CD8-positive, alpha-beta memory T cell (primary cell): ENCODE measurements at regions not wholly inside any gene's neighbourhood (a gene's known extent, or its start where the extent isn't known, plus 50 kb on each side); places are given as distances from the start of the nearest gene placed in this dataset.

ENCODE experiments used
- CTCF ChIA-PET: fragments of 350-600 bp; sonication (Branson Sonifier 250); formaldehyde crosslinking; loops from one replicate; lab custom pipeline; 2021; ENCODE audit warnings: antibody characterized with exemption; lab: Charles Lee
- POLR2A ChIA-PET: fragments of 350-600 bp; sonication (Branson Sonifier 250); formaldehyde crosslinking; loops from one replicate; lab custom pipeline; 2021; ENCODE audit warnings: antibody characterized with exemption; lab: Charles Lee
- DNase-seq, 5 donors: peaks; one replicate each; pipeline versions ENCODE4 v3.0.0 to v3.0.0-alpha.2; 2020 to 2022; ENCODE audit warnings: mixed read lengths in 1 of 5
- H3K27ac ChIP-seq: one replicate; pipeline ENCODE4 v1.7.0; 2013; ENCODE audit warnings: low read depth, mild to moderate bottlenecking, low read length, moderate library complexity
- H3K27me3 ChIP-seq: 2 replicates; pipeline ENCODE4 v1.7.0; 2013; ENCODE audit warnings: low read length, mild to moderate bottlenecking; ENCODE audit not compliant: insufficient read depth, poor library complexity, severe bottlenecking
- H3K36me3 ChIP-seq: 2 replicates; pipeline ENCODE4 v1.7.0; 2013; ENCODE audit warnings: mild to moderate bottlenecking, low read length, moderate library complexity; ENCODE audit not compliant: insufficient read depth
- H3K4me1 ChIP-seq: 2 replicates; pipeline ENCODE4 v1.7.0; 2013; ENCODE audit warnings: mild to moderate bottlenecking, low read length, moderate library complexity; ENCODE audit not compliant: insufficient read depth
- H3K4me3 ChIP-seq: 2 replicates; pipeline ENCODE4 v1.7.0; 2013; ENCODE audit warnings: mild to moderate bottlenecking, low read length
- H3K9me3 ChIP-seq: 2 replicates; pipeline ENCODE4 v1.7.0; 2013; ENCODE audit warnings: mild to moderate bottlenecking, low read length
- H3K27ac Mint-ChIP-seq, 8 donors: one replicate each; pipeline ENCODE4 v1.8.0; 2020 to 2021; ENCODE audit warnings: mixed read lengths in 8 of 8, mild to moderate bottlenecking in 6 of 8, inconsistent platforms in 3 of 8, moderate library complexity in 3 of 8
- H3K27me3 Mint-ChIP-seq, 2 donors: one replicate each; pipeline ENCODE4 v1.8.0; 2020 to 2021; ENCODE audit warnings: mixed read lengths in 2 of 2, mild to moderate bottlenecking in 1 of 2, moderate library complexity in 1 of 2
- H3K36me3 Mint-ChIP-seq, 3 donors: one replicate each; pipeline ENCODE4 v1.8.0; 2020 to 2021; ENCODE audit warnings: mixed read lengths in 3 of 3, inconsistent platforms in 1 of 3, mild to moderate bottlenecking in 1 of 3
- H3K4me1 Mint-ChIP-seq, 3 donors: one replicate each; pipeline ENCODE4 v1.8.0; 2020 to 2021; ENCODE audit warnings: mixed read lengths in 3 of 3, inconsistent platforms in 1 of 3, mild to moderate bottlenecking in 1 of 3
- H3K4me3 Mint-ChIP-seq, 7 donors: one replicate each; pipeline ENCODE4 v1.8.0; 2020 to 2021; ENCODE audit warnings: mixed read lengths in 7 of 7, mild to moderate bottlenecking in 6 of 7, moderate library complexity in 4 of 7, inconsistent platforms in 2 of 7
- H3K9me3 Mint-ChIP-seq, 5 donors: one replicate each; pipeline ENCODE4 v1.8.0; 2020 to 2022; ENCODE audit warnings: mixed read lengths in 5 of 5, mild to moderate bottlenecking in 3 of 5, moderate library complexity in 2 of 5, inconsistent platforms in 1 of 5

DNA sequence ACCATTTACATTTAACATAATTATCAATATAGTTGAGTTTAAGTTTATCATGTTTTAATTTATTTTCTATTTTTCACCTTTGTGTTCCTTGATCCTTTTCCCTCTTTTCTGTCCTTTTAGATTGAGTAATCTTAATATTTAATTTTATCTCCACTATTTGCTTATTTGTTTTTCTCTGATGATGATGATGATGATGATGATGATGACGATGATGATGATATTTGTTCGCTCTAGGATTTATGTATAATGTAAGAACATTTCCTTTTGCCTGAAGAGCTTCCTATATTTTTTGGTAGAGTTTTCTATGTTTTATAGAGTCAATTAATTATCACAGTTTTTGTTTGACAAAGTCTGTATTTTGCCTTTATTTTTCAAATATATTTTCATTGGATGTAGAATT lies 104.2 kb downstream of the GLRX3 start:
- H3K9me3 Mint-ChIP-seq: peaks cover 2 to 20% (median 13%) of the 10 kb centered on the region in 5 donors
- H3K36me3 ChIP-seq: no peaks in the 10 kb centered on the region
- peaks cover 16% of the 10 kb centered on the region for H3K4me1 ChIP-seq
- no peak overlapping the region for H3K27ac ChIP-seq
- H3K27me3 ChIP-seq: no peaks in the 10 kb centered on the region
- ChIA-PET CTCF (no interaction called here), POLR2A (no interaction called here)
- H3K4me1 Mint-ChIP-seq: peaks cover 16 to 19% (median 16%) of the 10 kb centered on the region in 3 donors
- H3K27ac Mint-ChIP-seq: no peak overlapping the region
- DNase-seq: no peak
- no peak overlapping the region for H3K4me3 ChIP-seq
- peaks cover 0 to 15% (median 2%) of the 10 kb centered on the region in 3 donors for H3K36me3 Mint-ChIP-seq
- peaks cover 8 to 19% of the 10 kb centered on the region in 2 donors for H3K27me3 Mint-ChIP-seq
- H3K9me3 ChIP-seq: no peaks in the 10 kb centered on the region
- H3K4me3 Mint-ChIP-seq: no peak overlapping the region

DNA sequence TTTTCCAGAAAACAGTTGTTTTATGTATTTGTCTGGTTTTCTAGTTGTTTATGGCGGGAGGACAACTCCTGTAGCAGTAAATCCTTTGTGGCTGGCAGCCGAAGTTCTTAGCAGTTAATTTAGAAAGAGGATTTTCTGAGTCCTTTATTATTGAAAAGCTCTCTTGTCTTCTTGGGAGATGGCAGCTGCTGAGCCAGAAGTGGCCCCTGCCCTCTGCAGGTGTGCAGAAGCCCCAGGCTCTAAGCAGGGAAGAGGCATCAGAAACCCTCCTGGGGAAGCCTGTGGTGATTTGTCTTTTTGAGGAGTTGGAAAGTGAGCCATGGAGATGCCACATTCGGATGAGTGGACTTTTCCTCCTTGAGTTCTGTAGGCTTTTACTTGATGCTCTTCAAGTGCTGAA lies 106.3 kb downstream of the GLRX3 start:
- no peaks in the 10 kb centered on the region for H3K27me3 ChIP-seq
- H3K9me3 ChIP-seq: no peaks in the 10 kb centered on the region
- H3K27ac ChIP-seq: no peak overlapping the region
- H3K36me3 ChIP-seq: no peaks in the 10 kb centered on the region
- peaks cover 9 to 19% of the 10 kb centered on the region in 2 donors for H3K27me3 Mint-ChIP-seq
- DNase-seq: no peak
- peaks cover 16% of the 10 kb centered on the region for H3K4me1 ChIP-seq
- H3K27ac Mint-ChIP-seq: peak overlapping the region in 1 of 8 donors; percentile 3
- peaks cover 16 to 19% (median 16%) of the 10 kb centered on the region in 3 donors for H3K4me1 Mint-ChIP-seq
- CTCF ChIA-PET: interaction anchor here (1.2 kb wide), 1 partner anchor 14 kb away, joined by 3 read pairs; no protein-coding TSS in a partner anchor
- H3K36me3 Mint-ChIP-seq: peaks cover 0 to 22% (median 2%) of the 10 kb centered on the region in 3 donors
- peak overlapping the region in 1 of 7 donors; percentile 60 for H3K4me3 Mint-ChIP-seq
- POLR2A ChIA-PET: no interaction called here
- H3K4me3 ChIP-seq: no peak overlapping the region
- H3K9me3 Mint-ChIP-seq: peaks cover 2 to 20% (median 13%) of the 10 kb centered on the region in 5 donors

DNA sequence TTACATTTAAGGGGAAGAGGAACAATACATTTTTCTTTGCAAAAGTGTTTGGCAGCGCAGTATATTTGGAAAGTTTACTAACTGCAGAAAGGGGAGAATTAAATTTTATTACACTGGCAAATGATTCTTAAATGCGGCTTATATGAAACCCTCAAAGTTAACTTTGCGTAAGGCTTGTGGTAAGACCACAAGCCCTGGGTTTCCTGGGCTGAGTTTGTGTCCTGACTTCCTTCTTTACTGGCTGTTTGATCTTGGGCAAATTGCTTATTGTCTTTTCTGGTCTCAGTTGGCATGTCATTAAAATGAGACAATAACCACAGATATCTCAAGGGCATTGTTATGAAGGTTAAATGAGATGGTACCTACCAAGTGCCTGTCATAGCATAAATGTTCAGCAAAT lies 106.8 kb downstream of the GLRX3 start:
- Histone ChIP-seq H3K4me1 (peaks cover 16% of the 10 kb centered on the region), H3K4me3 (no peak overlapping the region), H3K36me3 (no peaks in the 10 kb centered on the region), H3K27ac (no peak overlapping the region), H3K27me3 (no peaks in the 10 kb centered on the region), H3K9me3 (no peaks in the 10 kb centered on the region)
- Mint-ChIP-seq H3K27ac (peak overlapping the region in 1 of 8 donors; percentile 75), H3K4me1 (peaks cover 16 to 19% (median 16%) of the 10 kb centered on the region in 3 donors), H3K9me3 (peaks cover 2 to 20% (median 13%) of the 10 kb centered on the region in 5 donors), H3K27me3 (peaks cover 9 to 19% of the 10 kb centered on the region in 2 donors), H3K36me3 (peaks cover 0 to 22% (median 2%) of the 10 kb centered on the region in 3 donors), H3K4me3 (peak overlapping the region in 5 of 7 donors; percentile 10 to 68 (median 47))
- POLR2A ChIA-PET: no interaction called here
- CTCF ChIA-PET: no interaction called here
- no peak for DNase-seq

DNA sequence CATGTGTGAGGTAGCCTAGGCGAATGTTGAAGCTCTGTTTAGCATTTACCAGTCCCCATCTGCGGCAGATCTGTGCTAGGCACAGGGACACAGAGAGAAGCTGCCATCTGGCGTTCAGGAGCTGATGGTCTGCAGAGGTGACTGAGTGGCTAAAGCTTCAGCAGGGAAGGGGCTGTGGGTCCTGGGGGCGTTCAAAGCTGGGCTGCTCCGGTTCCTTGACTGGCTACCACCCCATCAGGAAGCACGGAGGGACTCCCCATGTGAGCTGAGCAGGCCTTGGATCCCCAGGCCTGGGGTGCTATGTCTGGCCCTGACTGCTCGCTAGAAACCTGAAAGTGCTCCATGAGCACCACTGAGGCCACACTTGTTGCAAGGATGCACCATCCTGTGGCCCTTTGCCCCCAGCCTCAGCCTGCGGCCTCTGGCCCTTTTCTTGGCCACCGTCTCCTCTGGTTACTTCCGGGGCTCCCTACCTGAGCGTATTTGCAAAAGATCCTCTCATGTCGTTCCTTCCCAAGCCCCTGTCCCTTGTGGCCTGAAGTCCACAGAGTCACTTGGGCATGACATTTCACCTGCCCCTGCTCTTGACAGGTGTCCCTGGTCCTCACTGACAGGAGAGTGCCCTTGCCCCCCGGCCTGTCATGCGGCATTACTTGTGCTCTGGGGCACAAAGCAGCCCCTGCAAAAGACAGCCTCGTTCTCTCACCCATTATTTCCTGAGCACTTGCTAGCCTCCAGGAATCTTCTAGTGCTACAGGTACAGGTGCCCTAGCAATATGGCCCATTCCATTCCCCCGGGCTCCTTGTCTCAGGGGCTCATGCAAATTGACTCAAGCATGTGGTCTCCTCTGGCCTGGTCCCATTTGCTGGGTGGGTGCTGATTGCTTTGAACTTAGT lies 108.1 kb downstream of the GLRX3 start:
- H3K9me3 Mint-ChIP-seq: peaks cover 2 to 20% (median 13%) of the 10 kb centered on the region in 5 donors
- POLR2A ChIA-PET: no interaction called here
- H3K9me3 ChIP-seq: no peaks in the 10 kb centered on the region
- CTCF ChIA-PET: no interaction called here
- no peak for DNase-seq
- H3K4me3 ChIP-seq: no peak overlapping the region
- no peaks in the 10 kb centered on the region for H3K27me3 ChIP-seq
- no peak overlapping the region for H3K4me3 Mint-ChIP-seq
- peaks cover 16 to 19% (median 16%) of the 10 kb centered on the region in 3 donors for H3K4me1 Mint-ChIP-seq
- H3K27me3 Mint-ChIP-seq: peaks cover 9 to 19% of the 10 kb centered on the region in 2 donors
- peaks cover 16% of the 10 kb centered on the region for H3K4me1 ChIP-seq
- H3K36me3 ChIP-seq: no peaks in the 10 kb centered on the region
- H3K36me3 Mint-ChIP-seq: peaks cover 0 to 18% (median 2%) of the 10 kb centered on the region in 3 donors
- no peak overlapping the region for H3K27ac ChIP-seq
- H3K27ac Mint-ChIP-seq: peak overlapping the region in 2 of 8 donors; percentile 5 to 52

DNA sequence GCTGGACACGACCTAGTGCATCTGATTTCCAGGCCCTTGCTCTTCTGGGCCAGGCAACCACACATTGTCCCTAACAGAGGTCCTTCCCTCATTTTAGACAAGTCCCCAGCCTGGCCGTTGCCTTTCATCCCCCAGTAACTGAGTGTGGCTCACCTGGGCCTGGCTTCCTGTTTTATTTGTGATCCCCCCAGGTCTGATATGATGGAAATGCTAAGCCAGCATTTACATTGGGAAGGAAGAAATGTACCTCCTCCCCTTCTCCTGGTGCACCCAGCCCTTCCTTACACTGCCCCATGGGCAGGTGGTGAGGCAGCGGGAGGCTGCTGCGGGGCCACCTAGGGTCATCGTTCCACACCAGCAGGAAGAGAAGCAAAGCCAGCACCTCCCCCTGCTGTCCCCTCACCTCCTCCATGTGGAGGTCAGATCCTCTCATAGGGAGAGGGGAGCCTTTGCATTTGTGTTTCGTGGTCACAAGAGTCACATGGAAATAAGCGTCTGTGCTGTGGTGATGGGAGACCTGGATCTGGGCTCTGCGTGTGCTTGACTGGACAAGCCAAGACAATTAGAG lies 108.8 kb downstream of the GLRX3 start:
- peak overlapping the region in 1 of 8 donors; percentile 82 for H3K27ac Mint-ChIP-seq
- Histone ChIP-seq H3K4me3 (no peak overlapping the region), H3K9me3 (no peaks in the 10 kb centered on the region), H3K27ac (no peak overlapping the region), H3K4me1 (peaks cover 16% of the 10 kb centered on the region), H3K36me3 (no peaks in the 10 kb centered on the region), H3K27me3 (no peaks in the 10 kb centered on the region)
- POLR2A ChIA-PET: no interaction called here
- H3K9me3 Mint-ChIP-seq: peaks cover 2 to 20% (median 13%) of the 10 kb centered on the region in 5 donors
- peaks cover 9 to 16% of the 10 kb centered on the region in 2 donors for H3K27me3 Mint-ChIP-seq
- H3K4me3 Mint-ChIP-seq: no peak overlapping the region
- H3K36me3 Mint-ChIP-seq: peaks cover 0 to 18% (median 2%) of the 10 kb centered on the region in 3 donors
- CTCF ChIA-PET: no interaction called here
- peaks cover 16 to 19% (median 16%) of the 10 kb centered on the region in 3 donors for H3K4me1 Mint-ChIP-seq
- no peak for DNase-seq

DNA sequence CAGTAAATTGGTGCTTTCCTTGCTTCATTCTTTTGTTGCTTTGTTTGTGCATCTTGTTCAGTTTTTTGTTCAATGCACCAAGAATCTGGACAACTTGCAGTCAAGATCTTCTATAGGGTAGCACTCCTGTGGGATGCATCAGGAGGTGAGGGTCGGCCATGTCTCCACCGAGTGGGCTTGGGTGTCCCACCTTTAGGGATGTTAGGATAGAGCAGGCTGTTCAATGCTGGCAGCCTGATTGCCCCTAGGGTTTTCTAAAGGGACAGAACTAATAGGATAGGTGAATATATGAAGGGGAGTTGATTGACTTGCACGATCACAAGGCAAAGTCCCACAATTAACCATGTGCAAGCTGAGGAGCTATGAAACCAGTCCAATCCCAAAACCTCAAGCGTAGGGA lies 109.9 kb downstream of the GLRX3 start:
- no peaks in the 10 kb centered on the region for H3K36me3 ChIP-seq
- Mint-ChIP-seq H3K9me3 (peaks cover 0 to 12% (median 7%) of the 10 kb centered on the region in 5 donors), H3K4me3 (no peak overlapping the region), H3K4me1 (peaks cover 16 to 19% (median 16%) of the 10 kb centered on the region in 3 donors), H3K36me3 (peaks cover 0 to 9% (median 2%) of the 10 kb centered on the region in 3 donors), H3K27me3 (peaks cover 9 to 11% of the 10 kb centered on the region in 2 donors), H3K27ac (no peak overlapping the region)
- H3K9me3 ChIP-seq: no peaks in the 10 kb centered on the region
- no peak overlapping the region for H3K27ac ChIP-seq
- DNase-seq: no peak
- H3K27me3 ChIP-seq: no peaks in the 10 kb centered on the region
- CTCF ChIA-PET: no interaction called here
- no peak overlapping the region for H3K4me3 ChIP-seq
- POLR2A ChIA-PET: no interaction called here
- peaks cover 16% of the 10 kb centered on the region for H3K4me1 ChIP-seq

DNA sequence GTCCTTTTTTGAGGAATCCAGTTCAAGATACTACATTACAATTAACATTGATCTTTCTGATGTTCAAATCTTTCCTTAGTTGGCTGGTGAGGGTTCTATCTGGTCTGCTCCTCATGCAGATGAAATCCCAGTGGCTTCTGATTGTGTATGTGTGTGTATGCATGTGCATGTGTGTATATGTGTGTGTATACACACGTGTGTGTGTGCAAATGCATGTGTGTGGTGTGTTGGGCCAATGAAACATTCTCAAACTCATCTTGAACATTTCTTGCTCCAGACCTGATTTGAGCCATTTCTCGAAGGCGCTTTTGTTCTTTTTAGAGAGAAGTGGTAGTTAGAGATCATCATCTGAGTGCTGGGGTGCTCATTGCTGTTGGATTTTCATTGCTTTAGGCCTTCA lies 113.9 kb downstream of the GLRX3 start:
- Histone ChIP-seq H3K27me3 (no peaks in the 10 kb centered on the region), H3K4me3 (no peak overlapping the region), H3K4me1 (no peaks in the 10 kb centered on the region), H3K36me3 (no peaks in the 10 kb centered on the region), H3K9me3 (no peaks in the 10 kb centered on the region), H3K27ac (no peak overlapping the region)
- no peak overlapping the region for H3K27ac Mint-ChIP-seq
- H3K9me3 Mint-ChIP-seq: no peaks in the 10 kb centered on the region
- ChIA-PET POLR2A (no interaction called here), CTCF (no interaction called here)
- H3K4me3 Mint-ChIP-seq: no peak overlapping the region
- DNase-seq: no peak
- H3K27me3 Mint-ChIP-seq: peaks cover under 1 to 3% of the 10 kb centered on the region in 2 donors
- H3K36me3 Mint-ChIP-seq: peaks cover 0 to 17% (median 0%) of the 10 kb centered on the region in 3 donors
- H3K4me1 Mint-ChIP-seq: no peaks in the 10 kb centered on the region

DNA sequence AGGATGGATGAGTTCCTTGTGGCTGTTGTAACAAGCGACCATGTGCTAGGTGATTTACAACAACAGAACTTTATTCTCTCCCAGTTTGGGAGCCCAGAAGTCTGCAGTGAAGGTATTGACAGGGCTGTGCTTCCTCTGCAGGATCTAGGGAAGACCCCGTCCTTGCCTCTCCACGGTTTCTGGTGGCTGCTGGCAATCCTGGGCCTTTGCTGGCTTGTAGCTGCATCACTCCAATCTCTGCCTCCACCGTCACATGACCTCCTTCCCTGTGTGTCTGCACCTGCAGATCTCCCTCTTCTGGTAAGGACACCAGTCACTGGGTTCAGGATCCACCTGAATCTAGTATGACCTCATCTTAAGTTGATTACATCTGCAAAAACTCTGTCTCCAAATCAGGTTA lies 115.6 kb downstream of the GLRX3 start:
- H3K27me3 ChIP-seq: no peaks in the 10 kb centered on the region
- no peak overlapping the region for H3K27ac ChIP-seq
- no peaks in the 10 kb centered on the region for H3K36me3 ChIP-seq
- Mint-ChIP-seq H3K4me1 (no peaks in the 10 kb centered on the region), H3K9me3 (no peaks in the 10 kb centered on the region), H3K4me3 (no peak overlapping the region), H3K36me3 (peaks cover 0 to 15% (median 0%) of the 10 kb centered on the region in 3 donors), H3K27ac (no peak overlapping the region), H3K27me3 (peaks cover 0 to 1% of the 10 kb centered on the region in 2 donors)
- no peaks in the 10 kb centered on the region for H3K4me1 ChIP-seq
- no peak overlapping the region for H3K4me3 ChIP-seq
- H3K9me3 ChIP-seq: no peaks in the 10 kb centered on the region
- POLR2A ChIA-PET: no interaction called here
- no peak for DNase-seq
- CTCF ChIA-PET: no interaction called here
